ENCODE measurements at regions not wholly inside any gene's neighbourhood (a gene's known extent, or its start where the extent isn't known, plus 50 kb on each side); places are given as distances from the start of the nearest gene placed in this dataset.

DNA sequence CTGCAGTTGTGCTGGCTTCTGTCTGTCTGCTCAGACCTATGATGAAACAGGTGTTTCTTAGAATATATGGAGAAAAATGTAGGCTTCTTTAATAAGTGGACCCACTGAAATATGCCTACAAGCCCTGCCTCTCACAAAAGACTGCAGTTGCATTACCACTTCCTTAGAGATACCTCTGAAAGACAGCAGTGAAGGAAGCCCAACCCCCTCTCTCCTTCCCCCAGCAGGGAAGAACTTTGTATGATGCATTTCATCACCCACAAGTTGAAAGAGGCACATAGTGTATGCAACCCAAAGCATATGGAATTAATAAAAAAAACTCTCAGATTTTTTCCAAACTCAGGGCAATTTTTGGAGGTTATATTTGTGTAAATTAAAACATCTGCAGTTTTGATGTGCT is 916.7 kb downstream of the TECRL start:
- TF ChIP-seq, protein P1, sequence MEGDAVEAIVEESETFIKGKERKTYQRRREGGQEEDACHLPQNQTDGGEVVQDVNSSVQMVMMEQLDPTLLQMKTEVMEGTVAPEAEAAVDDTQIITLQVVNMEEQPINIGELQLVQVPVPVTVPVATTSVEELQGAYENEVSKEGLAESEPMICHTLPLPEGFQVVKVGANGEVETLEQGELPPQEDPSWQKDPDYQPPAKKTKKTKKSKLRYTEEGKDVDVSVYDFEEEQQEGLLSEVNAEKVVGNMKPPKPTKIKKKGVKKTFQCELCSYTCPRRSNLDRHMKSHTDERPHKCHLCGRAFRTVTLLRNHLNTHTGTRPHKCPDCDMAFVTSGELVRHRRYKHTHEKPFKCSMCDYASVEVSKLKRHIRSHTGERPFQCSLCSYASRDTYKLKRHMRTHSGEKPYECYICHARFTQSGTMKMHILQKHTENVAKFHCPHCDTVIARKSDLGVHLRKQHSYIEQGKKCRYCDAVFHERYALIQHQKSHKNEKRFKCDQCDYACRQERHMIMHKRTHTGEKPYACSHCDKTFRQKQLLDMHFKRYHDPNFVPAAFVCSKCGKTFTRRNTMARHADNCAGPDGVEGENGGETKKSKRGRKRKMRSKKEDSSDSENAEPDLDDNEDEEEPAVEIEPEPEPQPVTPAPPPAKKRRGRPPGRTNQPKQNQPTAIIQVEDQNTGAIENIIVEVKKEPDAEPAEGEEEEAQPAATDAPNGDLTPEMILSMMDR (conservative IDR thresholded peaks at IDR 0.05; ENCODE audit: low read length): no peak
- TF ChIP-seq EZH2phosphoT487 (IDR thresholded peaks at IDR 0.05; ENCODE audit: borderline replicate concordance, low read depth, low read length): no peak

Data from OCI-LY7 (cell line).